Peyer's patch (tissue), 4 donors: ENCODE measurements at regions not wholly inside any gene's neighbourhood (a gene's known extent, or its start where the extent isn't known, plus 50 kb on each side); places are given as distances from the start of the nearest gene placed in this dataset.

Experiments
- DNase-seq, 3 donors: peaks; one replicate each; pipeline ENCODE4 v3.0.0-alpha.2; 2017 to 2019
- H3K27ac ChIP-seq, 4 donors: fragments of 200-600 bp; sonication (generic); one replicate each; pipeline ENCODE4 v1.5.1; 2016 to 2019
- H3K27me3 ChIP-seq, 2 donors: fragments of 200-600 bp; sonication (generic); one replicate each; pipeline ENCODE4 v1.5.1; 2019
- H3K36me3 ChIP-seq, 3 donors: fragments of 200-600 bp; sonication (generic); one replicate each; pipeline ENCODE4 v1.5.1; 2016 to 2019
- H3K4me1 ChIP-seq, 4 donors: fragments of 200-600 bp; sonication (generic); one replicate each; pipeline ENCODE4 v1.5.1; 2016 to 2019
- H3K4me3 ChIP-seq, 4 donors: fragments of 200-600 bp; sonication (generic); 1 replicate in 3 of 4; 2 replicates in 1 of 4; pipeline ENCODE4 v1.5.1; 2016 to 2019; ENCODE audit warnings: mild to moderate bottlenecking in 1 of 4
- H3K9me3 ChIP-seq, 4 donors: fragments of 200-600 bp; sonication (generic); one replicate each; pipeline ENCODE4 v1.5.1; 2016 to 2019; ENCODE audit warnings: mild to moderate bottlenecking in 1 of 4
- CTCF ChIP-seq, 6 experiments: fragments of 450-650 bp in 4 of 6; fragments of 200-600 bp in 2 of 6; sonication (generic) in 1 of 6; IDR thresholded peaks; one replicate each; pipeline ENCODE4 v1.5.1; 2017 to 2019; ENCODE audit warnings: antibody characterized with exemption in 6 of 6, mild to moderate bottlenecking in 3 of 6, moderate library complexity in 1 of 6
- POLR2A ChIP-seq, 2 donors: fragments of 450-650 bp; IDR thresholded peaks; one replicate each; pipeline ENCODE4 v1.5.1; 2017; ENCODE audit warnings: antibody characterized with exemption in 2 of 2, mild to moderate bottlenecking in 2 of 2, moderate library complexity in 2 of 2

GRCh38 chr2:226605642-226606041, 194.0 kb downstream of the IRS1 start:
- Histone ChIP-seq H3K9me3 (no peaks in the 10 kb centered on the region), H3K27ac (no peak overlapping the region), H3K4me3 (no peak overlapping the region), H3K27me3 (no peaks in the 10 kb centered on the region), H3K4me1 (no peaks in the 10 kb centered on the region), H3K36me3 (no peaks in the 10 kb centered on the region)
- no peak for DNase-seq
- TF ChIP-seq CTCF (IDR thresholded peaks at IDR 0.05) (no peak), POLR2A (IDR thresholded peaks at IDR 0.05) (no peak)

GRCh38 chr2:226603606-226604005, 196.0 kb downstream of the IRS1 start:
- DNase-seq = no peak
- no peak for TF ChIP-seq POLR2A (IDR thresholded peaks at IDR 0.05)
- TF ChIP-seq CTCF (IDR thresholded peaks at IDR 0.05) = no peak
- Histone ChIP-seq H3K4me1 (no peaks in the 10 kb centered on the region), H3K9me3 (no peaks in the 10 kb centered on the region), H3K27ac (no peak overlapping the region), H3K4me3 (no peak overlapping the region), H3K27me3 (no peaks in the 10 kb centered on the region), H3K36me3 (no peaks in the 10 kb centered on the region)

GRCh38 chr2:226601881-226602662, 197.5 kb downstream of the IRS1 start:
- Histone ChIP-seq H3K27me3 (no peaks in the 10 kb centered on the region), H3K27ac (no peak overlapping the region), H3K36me3 (no peaks in the 10 kb centered on the region), H3K9me3 (no peaks in the 10 kb centered on the region), H3K4me3 (no peak overlapping the region), H3K4me1 (no peaks in the 10 kb centered on the region)
- no peak for DNase-seq
- no peak for TF ChIP-seq POLR2A (IDR thresholded peaks at IDR 0.05)
- TF ChIP-seq CTCF (IDR thresholded peaks at IDR 0.05) = no peak

- H3K27me3 ChIP-seq = no peaks in the 10 kb centered on the region
- TF ChIP-seq POLR2A (IDR thresholded peaks at IDR 0.05) (no peak), CTCF (IDR thresholded peaks at IDR 0.05) (no peak)
- DNase-seq = no peak
- H3K4me3 ChIP-seq = no peak overlapping the region
- no peak overlapping the region for H3K27ac ChIP-seq
- H3K4me1 ChIP-seq = no peaks in the 10 kb centered on the region
- H3K9me3 ChIP-seq = no peaks in the 10 kb centered on the region
- H3K36me3 ChIP-seq = no peaks in the 10 kb centered on the region
Observed at GRCh38 chr2:226600802-226601201, 198.8 kb downstream of the IRS1 start.

- no peaks in the 10 kb centered on the region for H3K4me1 ChIP-seq
Observed at GRCh38 chr2:226600184-226600583, 199.4 kb downstream of the IRS1 start.

More at GRCh38 chr2:226600184-226600583, 199.4 kb downstream of the IRS1 start:
- Histone ChIP-seq H3K27me3 (no peaks in the 10 kb centered on the region), H3K36me3 (no peaks in the 10 kb centered on the region), H3K4me3 (no peak overlapping the region), H3K27ac (no peak overlapping the region), H3K9me3 (no peaks in the 10 kb centered on the region)
- DNase-seq = no peak
- TF ChIP-seq POLR2A (IDR thresholded peaks at IDR 0.05) (no peak), CTCF (IDR thresholded peaks at IDR 0.05) (no peak)
